ENCODE measurements at regions not wholly inside any gene's neighbourhood (a gene's known extent, or its start where the extent isn't known, plus 50 kb on each side); places are given as distances from the start of the nearest gene placed in this dataset.
"Not testable (repeated sequence)": the region's sequence is repeated elsewhere in the genome, so short reads cannot be mapped to it uniquely, and the experiment has no call there.

DNA sequence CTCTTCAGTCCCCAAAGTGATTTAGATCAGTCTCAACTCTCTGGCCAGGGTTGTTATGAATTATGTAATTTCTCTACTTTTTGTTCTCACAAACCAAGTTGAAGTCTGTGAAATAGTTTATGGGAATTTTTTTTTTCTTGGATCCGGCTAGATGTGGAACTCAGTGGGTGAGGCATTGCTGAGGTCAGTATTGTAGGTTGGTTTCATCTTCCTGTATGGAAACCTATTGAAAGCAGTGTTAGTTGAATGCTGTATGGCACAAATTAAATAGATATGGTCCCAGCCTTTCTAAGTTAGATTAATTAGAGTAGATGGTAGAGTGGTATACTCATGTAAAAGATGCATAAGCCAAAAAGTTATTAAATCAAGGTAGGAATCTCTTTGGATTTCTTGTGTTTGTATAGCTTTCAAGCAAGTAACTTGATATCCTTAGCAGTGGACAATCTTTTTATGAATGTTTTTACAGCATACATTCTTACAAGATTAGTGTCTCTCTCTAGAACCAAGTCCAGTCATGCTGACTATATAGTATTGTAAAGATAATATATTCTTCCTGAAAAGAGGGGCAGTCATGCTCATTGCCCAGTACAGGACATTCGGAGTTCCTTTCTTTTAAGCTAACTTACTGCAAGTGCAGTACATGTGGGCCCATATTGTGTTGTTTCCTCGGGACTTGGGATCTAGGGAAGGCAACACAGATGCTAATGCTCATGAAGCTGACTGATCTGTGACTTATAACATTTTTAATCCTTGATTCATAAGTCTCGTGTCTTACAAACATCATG lies 2541.1 kb downstream of the PCDH9 start:
- no peaks in the 10 kb centered on the region for H3K79me2 ChIP-seq (ENCODE audit: insufficient read depth, low read length)
- no peaks in the 10 kb centered on the region for H3K27me3 ChIP-seq (ENCODE audit: low read length)
- H4K20me1 ChIP-seq (ENCODE audit: low read depth, low read length), result no peaks in the 10 kb centered on the region
- no peak overlapping the region for H3K4me2 ChIP-seq (ENCODE audit: low read depth, low read length, poor library complexity, severe bottlenecking)
- no peaks in the 10 kb centered on the region; the same call in 1 of the 2 replicates for H3K36me3 ChIP-seq (ENCODE audit: low read length)
- H3K4me3 ChIP-seq (ENCODE audit: insufficient read depth, low read length, poor library complexity, severe bottlenecking), result no peak overlapping the region
- no peaks in the 10 kb centered on the region for H3K9me2 ChIP-seq (replicated peaks; ENCODE audit: insufficient read depth, low read length)
- no peak overlapping the region for H3K9ac ChIP-seq (ENCODE audit: low read length)
- H3K9me3 ChIP-seq (ENCODE audit: insufficient read depth, low read length), result 0 out of 2 replicates have a peak, but pooled peaks cover 8% of the 10 kb centered on the region
- no peak overlapping the region for H3K27ac ChIP-seq (ENCODE audit: low read depth, low read length)
- H3F3A ChIP-seq (ENCODE audit: insufficient read depth), result no peaks in the 10 kb centered on the region
- TF ChIP-seq EZH2phosphoT487 (conservative IDR thresholded peaks at IDR 0.05; ENCODE audit: low read length) (no peak), CTCF (IDR thresholded peaks at IDR 0.05; ENCODE audit: insufficient read depth, low read length, poor library complexity, severe bottlenecking) (no peak)
- H2AFZ ChIP-seq (ENCODE audit: low read depth, low read length, severe bottlenecking), result peak overlapping the region; percentile 31

DNA sequence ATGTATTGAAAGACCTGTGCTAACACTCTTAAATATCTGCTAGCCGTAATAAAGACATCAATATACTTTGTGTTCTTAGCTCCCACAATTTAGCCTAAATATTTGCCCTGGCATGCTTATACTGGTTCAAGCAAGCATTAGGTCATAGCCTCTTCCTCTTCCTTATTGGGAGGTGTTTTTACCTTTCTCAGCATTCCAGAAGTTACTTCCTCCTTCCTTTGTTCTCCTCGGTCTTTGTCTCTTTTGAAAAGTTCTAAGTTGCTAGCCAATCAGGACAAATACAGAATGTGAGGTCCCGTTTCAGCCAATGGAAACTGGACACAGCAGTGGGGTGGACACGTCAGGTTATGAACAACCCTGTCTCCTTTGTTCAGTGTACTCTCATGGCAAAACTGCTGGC lies 2543.6 kb downstream of the PCDH9 start:
- H3K27ac ChIP-seq (ENCODE audit: low read depth, low read length); H3K36me3 ChIP-seq (ENCODE audit: low read length); H3K9ac ChIP-seq (ENCODE audit: low read length); H3K4me3 ChIP-seq (ENCODE audit: insufficient read depth, low read length, poor library complexity, severe bottlenecking); H3K79me2 ChIP-seq (ENCODE audit: insufficient read depth, low read length); H3F3A ChIP-seq (ENCODE audit: insufficient read depth); H3K9me2 ChIP-seq (replicated peaks; ENCODE audit: insufficient read depth, low read length); H4K20me1 ChIP-seq (ENCODE audit: low read depth, low read length); H3K9me3 ChIP-seq (ENCODE audit: insufficient read depth, low read length); H3K27me3 ChIP-seq (ENCODE audit: low read length); H3K4me2 ChIP-seq (ENCODE audit: low read depth, low read length, poor library complexity, severe bottlenecking): not testable (repeated sequence)
- peak overlapping the region; percentile 38 for H2AFZ ChIP-seq (ENCODE audit: low read depth, low read length, severe bottlenecking)

DNA sequence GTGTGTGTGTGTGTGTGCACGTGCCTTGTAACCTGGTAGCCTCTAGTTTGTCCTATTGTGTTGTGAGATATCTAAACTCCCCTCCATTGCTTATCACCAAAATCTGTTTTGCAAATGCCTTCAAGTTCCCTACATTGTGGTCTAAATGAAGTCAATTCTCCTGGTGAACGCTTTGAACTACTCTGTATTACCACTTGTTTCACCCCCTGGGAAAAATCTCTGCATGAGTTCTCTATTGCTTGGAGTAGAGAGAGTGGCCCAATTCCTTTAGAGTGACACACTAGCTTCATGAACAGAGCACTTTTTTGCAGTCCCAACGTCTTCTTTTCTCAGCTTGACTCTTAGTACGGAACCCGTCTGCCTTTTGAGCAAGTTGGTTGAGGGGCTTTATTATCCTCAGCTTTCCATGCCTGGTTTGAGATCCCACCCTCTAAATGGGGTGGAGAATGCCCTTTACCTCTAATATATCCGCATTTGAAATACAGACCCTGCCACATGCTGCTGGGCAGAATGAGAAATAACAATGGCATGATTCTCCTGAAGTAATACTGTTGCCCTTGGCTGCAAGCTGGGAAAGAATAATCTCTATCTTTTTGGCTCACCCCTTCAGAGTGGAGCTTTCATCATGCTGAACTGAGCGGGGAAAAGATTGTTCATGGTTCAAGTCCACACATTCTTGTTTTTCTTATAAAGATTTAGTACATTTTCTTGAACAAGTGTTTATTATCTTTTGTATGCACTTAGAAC lies 2545.3 kb downstream of the PCDH9 start:
- no peak for TF ChIP-seq CTCF (IDR thresholded peaks at IDR 0.05; ENCODE audit: insufficient read depth, low read length, poor library complexity, severe bottlenecking)
- no peak for TF ChIP-seq EZH2phosphoT487 (conservative IDR thresholded peaks at IDR 0.05; ENCODE audit: low read length)
- no peak overlapping the region for H3K9ac ChIP-seq (ENCODE audit: low read length)
- no peaks in the 10 kb centered on the region; the same call in 1 of the 2 replicates for H3K36me3 ChIP-seq (ENCODE audit: low read length)
- no peaks in the 10 kb centered on the region for H3K79me2 ChIP-seq (ENCODE audit: insufficient read depth, low read length)
- H4K20me1 ChIP-seq (ENCODE audit: low read depth, low read length), result no peaks in the 10 kb centered on the region
- no peaks in the 10 kb centered on the region for H3K9me2 ChIP-seq (replicated peaks; ENCODE audit: insufficient read depth, low read length)
- no peak overlapping the region for H3K27ac ChIP-seq (ENCODE audit: low read depth, low read length)
- no peak overlapping the region for H3K4me2 ChIP-seq (ENCODE audit: low read depth, low read length, poor library complexity, severe bottlenecking)
- peak overlapping the region; percentile 16 for H2AFZ ChIP-seq (ENCODE audit: low read depth, low read length, severe bottlenecking)
- H3K27me3 ChIP-seq (ENCODE audit: low read length), result no peaks in the 10 kb centered on the region
- H3K4me3 ChIP-seq (ENCODE audit: insufficient read depth, low read length, poor library complexity, severe bottlenecking), result no peak overlapping the region
- no peaks in the 10 kb centered on the region for H3F3A ChIP-seq (ENCODE audit: insufficient read depth)
- H3K9me3 ChIP-seq (ENCODE audit: insufficient read depth, low read length), result 0 out of 2 replicates have a peak, but pooled peaks cover 4% of the 10 kb centered on the region

DNA sequence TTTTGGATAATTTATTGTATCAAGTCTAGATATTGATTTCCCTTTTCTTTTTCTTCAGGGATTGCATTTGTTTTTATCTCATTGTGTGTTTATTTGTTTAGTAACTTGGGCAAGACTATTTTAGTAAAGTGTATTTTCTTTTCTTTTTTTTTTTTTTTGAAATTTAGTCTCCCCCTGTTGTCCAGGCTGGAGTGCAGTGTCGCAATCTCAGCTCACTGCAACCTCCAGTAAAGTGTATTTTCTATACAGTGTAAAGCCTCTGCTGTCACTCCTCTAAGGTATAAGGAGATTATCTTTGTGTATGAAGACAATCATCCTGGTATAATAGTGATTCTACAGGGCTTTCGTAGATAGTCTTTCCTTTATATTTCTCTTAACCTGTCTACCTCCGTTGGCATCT lies 2546.0 kb downstream of the PCDH9 start:
- Histone ChIP-seq H3K4me2 (ENCODE audit: low read depth, low read length, poor library complexity, severe bottlenecking) (no peak overlapping the region), H3K9me3 (ENCODE audit: insufficient read depth, low read length) (0 out of 2 replicates have a peak, but pooled peaks cover 4% of the 10 kb centered on the region), H3K36me3 (ENCODE audit: low read length) (no peaks in the 10 kb centered on the region; the same call in 1 of the 2 replicates), H3K4me3 (ENCODE audit: insufficient read depth, low read length, poor library complexity, severe bottlenecking) (no peak overlapping the region), H3K79me2 (ENCODE audit: insufficient read depth, low read length) (no peaks in the 10 kb centered on the region), H3K9me2 (replicated peaks; ENCODE audit: insufficient read depth, low read length) (no peaks in the 10 kb centered on the region), H3K27me3 (ENCODE audit: low read length) (no peaks in the 10 kb centered on the region), H3K9ac (ENCODE audit: low read length) (no peak overlapping the region), H3K27ac (ENCODE audit: low read depth, low read length) (no peak overlapping the region), H4K20me1 (ENCODE audit: low read depth, low read length) (no peaks in the 10 kb centered on the region), H3F3A (ENCODE audit: insufficient read depth) (no peaks in the 10 kb centered on the region), H2AFZ (ENCODE audit: low read depth, low read length, severe bottlenecking) (peak overlapping the region; percentile 16)
- no peak for TF ChIP-seq CTCF (IDR thresholded peaks at IDR 0.05; ENCODE audit: insufficient read depth, low read length, poor library complexity, severe bottlenecking)
- TF ChIP-seq EZH2phosphoT487 (conservative IDR thresholded peaks at IDR 0.05; ENCODE audit: low read length), result no peak

Data from SU-DHL-6 (cell line).